Inferior parietal cortex (tissue), 1 donor: ENCODE measurements at regions not wholly inside any gene's neighbourhood (a gene's known extent, or its start where the extent isn't known, plus 50 kb on each side); places are given as distances from the start of the nearest gene placed in this dataset.
"Not testable (repeated sequence)": the region's sequence is repeated elsewhere in the genome, so short reads cannot be mapped to it uniquely, and the experiment has no call there.

ENCODE experiments used
- DNase-seq: peaks from one replicate; pipeline ENCODE4 v3.0.0-alpha.2; 2016; ENCODE audit errors: extremely low spot score

GRCh38 chrX:128781506-128781905, 729.3 kb upstream of the ACTRT1 start:
- no peak for DNase-seq

- DNase-seq: no peak
These were observed 728.7 kb upstream of the ACTRT1 start for GRCh38 chrX:128780934-128781333.

- no peak for DNase-seq
These were observed 717.3 kb upstream of the ACTRT1 start for GRCh38 chrX:128769495-128769894.

- DNase-seq: no peak
These were observed 707.5 kb upstream of the ACTRT1 start for GRCh38 chrX:128759745-128760144.

- DNase-seq: no peak
These were observed 707.0 kb upstream of the ACTRT1 start for GRCh38 chrX:128759177-128759576.

- DNase-seq: no peak
These were observed 701.9 kb upstream of the ACTRT1 start for GRCh38 chrX:128754130-128754529.

GRCh38 chrX:128739539-128739938, 687.3 kb upstream of the ACTRT1 start:
- no peak for DNase-seq

- no peak for DNase-seq
These were observed 676.7 kb upstream of the ACTRT1 start for GRCh38 chrX:128728943-128729342.

- no peak for DNase-seq
These were observed 665.7 kb upstream of the ACTRT1 start for GRCh38 chrX:128717635-128718578.

- DNase-seq: no peak
These were observed 662.2 kb upstream of the ACTRT1 start for GRCh38 chrX:128714425-128714824.

GRCh38 chrX:128699716-128700285, 647.6 kb upstream of the ACTRT1 start:
- DNase-seq: no peak

- no peak for DNase-seq
These were observed 646.5 kb upstream of the ACTRT1 start for GRCh38 chrX:128698573-128699181.

GRCh38 chrX:128691872-128692271, 639.7 kb upstream of the ACTRT1 start:
- no peak for DNase-seq

- no peak for DNase-seq
These were observed 633.2 kb upstream of the ACTRT1 start for GRCh38 chrX:128685387-128685786.

- no peak for DNase-seq
These were observed 624.4 kb upstream of the ACTRT1 start for GRCh38 chrX:128676651-128677050.

GRCh38 chrX:128674326-128675086, 622.3 kb upstream of the ACTRT1 start:
- not testable (repeated sequence) for DNase-seq

GRCh38 chrX:128664211-128664610, 612.0 kb upstream of the ACTRT1 start:
- no peak for DNase-seq

- no peak for DNase-seq
These were observed 601.4 kb upstream of the ACTRT1 start for GRCh38 chrX:128653524-128654060.

GRCh38 chrX:128650326-128650725, 598.1 kb upstream of the ACTRT1 start:
- no peak for DNase-seq

GRCh38 chrX:128634754-128635153, 582.6 kb upstream of the ACTRT1 start:
- no peak for DNase-seq

GRCh38 chrX:128623361-128623760, 571.2 kb upstream of the ACTRT1 start:
- no peak for DNase-seq

GRCh38 chrX:128622296-128622695, 570.1 kb upstream of the ACTRT1 start:
- DNase-seq: no peak
